NOMO-1 (cell line): ENCODE measurements at regions not wholly inside any gene's neighbourhood (a gene's known extent, or its start where the extent isn't known, plus 50 kb on each side); places are given as distances from the start of the nearest gene placed in this dataset.
"Not testable (repeated sequence)": the region's sequence is repeated elsewhere in the genome, so short reads cannot be mapped to it uniquely, and the experiment has no call there.

Experiments used
- DNase-seq, 2 experiments: peaks; one replicate each; lab custom pipeline; 2025; ENCODE audit not compliant: unreplicated experiment in 2 of 2; lab: John Stamatoyannopoulos, UW

DNA sequence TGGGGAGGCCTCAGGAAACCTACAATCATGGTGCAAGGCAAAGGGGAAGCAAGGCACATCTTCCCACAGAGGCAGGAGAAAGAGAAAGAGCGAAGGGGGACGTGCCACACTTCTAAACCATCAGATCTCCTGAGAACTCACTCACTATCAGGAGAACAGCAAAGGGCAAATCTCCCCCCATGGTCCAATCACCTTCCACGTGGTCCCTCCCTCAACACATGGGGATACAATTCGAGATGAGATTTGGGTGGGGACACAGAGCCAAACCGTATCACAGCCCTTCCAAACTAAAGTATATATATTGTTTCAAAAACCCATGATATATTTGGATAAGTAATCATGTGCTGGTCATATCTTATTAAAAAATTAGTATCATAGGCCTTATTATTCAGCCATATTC lies 437.6 kb downstream of the KCNJ18 start:
- not testable (repeated sequence) for DNase-seq

DNA sequence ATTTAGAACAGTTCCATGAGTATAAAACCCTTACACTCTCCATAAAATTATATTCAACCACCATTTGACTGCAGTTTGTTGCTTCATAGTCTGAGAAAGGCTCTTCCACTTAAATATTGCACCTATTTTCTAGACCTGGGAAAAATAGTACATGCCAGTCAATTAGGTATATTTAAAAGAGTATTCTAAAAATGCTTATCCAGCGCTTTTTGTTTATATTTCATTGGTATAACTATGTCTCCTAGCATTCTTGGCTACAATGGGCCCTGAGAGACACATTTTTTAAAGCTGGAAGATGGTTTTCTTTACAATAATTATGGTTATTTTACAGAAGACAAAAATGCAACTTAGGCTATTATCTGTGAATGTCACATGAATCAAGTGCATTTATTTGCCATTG lies 439.4 kb downstream of the KCNJ18 start:
- DNase-seq: no peak

GRCh38 chr17:22138861-22139469 lies 446.6 kb downstream of the KCNJ18 start:
- no peak for DNase-seq

GRCh38 chr17:22142091-22142490 lies 449.8 kb downstream of the KCNJ18 start:
- DNase-seq: no peak

- DNase-seq: no peak
Observed at GRCh38 chr17:22145605-22146178, 453.4 kb downstream of the KCNJ18 start.

GRCh38 chr17:22158364-22158763 lies 466.0 kb downstream of the KCNJ18 start:
- no peak for DNase-seq

DNA sequence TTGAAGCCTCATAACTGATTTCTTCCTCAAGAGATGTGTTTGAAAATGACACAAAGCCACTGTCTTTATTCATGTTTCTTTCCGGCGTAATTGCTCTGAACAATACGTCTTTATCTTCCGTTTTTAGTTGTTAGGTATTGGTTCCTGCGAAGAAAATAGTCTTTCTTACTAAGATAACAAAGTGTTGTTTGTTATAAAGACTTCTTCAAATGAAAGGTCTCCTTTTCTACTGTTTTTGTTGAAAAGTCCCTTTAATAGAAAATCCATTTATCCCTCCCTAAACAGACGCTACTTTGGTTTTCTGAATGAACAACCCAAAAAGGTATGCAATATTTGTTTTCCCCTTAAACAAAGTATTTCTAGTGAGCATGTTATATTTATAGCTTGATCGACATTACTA lies 469.1 kb downstream of the KCNJ18 start:
- DNase-seq: no peak

DNA sequence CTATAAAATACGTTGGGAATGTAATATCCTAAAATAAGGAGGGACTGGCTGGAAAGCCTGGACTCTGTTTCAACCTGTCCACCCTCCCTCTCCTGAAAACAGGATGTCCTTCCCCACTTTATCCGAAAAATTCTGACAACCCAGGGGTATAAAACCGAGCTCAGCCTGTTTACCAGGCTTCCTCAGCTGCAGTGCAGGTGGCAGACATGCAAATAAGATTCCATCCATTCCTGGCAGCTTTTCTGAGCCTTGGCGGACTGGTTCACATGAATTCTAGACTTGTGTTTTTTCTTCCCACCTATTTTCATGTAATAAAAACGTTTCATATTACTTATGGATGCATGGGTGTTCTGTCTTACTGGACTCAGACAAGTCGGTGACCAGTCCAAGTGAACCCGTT lies 479.3 kb downstream of the KCNJ18 start:
- no peak for DNase-seq

GRCh38 chr17:22193113-22193512 lies 500.8 kb downstream of the KCNJ18 start:
- DNase-seq: no peak

- not testable (repeated sequence) for DNase-seq
Observed at GRCh38 chr17:22200187-22200586, 507.9 kb downstream of the KCNJ18 start.

DNA sequence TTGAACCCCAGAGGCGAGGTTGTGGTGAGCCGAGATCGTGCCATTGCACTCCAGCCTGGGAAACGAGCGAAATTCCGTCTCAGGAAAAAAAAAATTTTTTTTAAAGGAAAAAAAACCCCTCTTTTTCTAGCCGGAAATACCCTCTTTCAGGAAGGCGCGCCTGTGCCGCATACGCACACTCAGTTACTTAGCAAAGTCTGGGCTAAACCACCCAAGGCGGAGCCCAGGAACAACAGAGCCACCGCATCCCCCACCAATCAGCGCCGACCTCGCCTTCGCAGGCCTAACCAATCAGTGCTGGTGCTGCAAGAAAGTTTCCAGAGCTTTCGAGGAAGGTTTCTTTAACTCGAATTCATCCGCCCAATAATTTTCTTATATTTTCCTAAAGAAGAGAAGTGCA lies 510.4 kb downstream of the KCNJ18 start:
- DNase-seq: no peak

DNA sequence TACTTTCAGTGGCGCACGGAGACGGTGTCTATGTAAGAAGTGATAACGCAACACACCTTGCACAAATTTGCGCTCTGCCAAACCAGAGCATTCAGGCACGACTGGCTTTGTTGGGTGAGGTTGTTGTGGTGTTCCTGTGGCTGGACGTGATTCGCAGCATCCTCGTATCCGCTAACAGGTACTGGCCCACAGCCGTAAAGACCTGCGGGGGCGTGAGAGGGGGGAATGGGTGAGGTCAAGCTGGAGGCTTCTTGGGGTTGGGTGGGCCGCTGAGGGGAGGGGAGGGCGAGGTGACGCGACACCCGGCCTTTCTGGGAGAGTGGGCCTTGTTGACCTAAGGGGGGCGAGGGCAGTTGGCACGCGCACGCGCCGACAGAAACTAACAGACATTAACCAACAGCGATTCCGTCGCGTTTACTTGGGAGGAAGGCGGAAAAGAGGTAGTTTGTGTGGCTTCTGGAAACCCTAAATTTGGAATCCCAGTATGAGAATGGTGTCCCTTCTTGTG lies 510.9 kb downstream of the KCNJ18 start:
- DNase-seq: no peak

GRCh38 chr17:22204076-22204475 lies 511.8 kb downstream of the KCNJ18 start:
- not testable (repeated sequence) for DNase-seq

- not testable (repeated sequence) for DNase-seq
Observed at GRCh38 chr17:22210212-22210611, 517.9 kb downstream of the KCNJ18 start.

DNA sequence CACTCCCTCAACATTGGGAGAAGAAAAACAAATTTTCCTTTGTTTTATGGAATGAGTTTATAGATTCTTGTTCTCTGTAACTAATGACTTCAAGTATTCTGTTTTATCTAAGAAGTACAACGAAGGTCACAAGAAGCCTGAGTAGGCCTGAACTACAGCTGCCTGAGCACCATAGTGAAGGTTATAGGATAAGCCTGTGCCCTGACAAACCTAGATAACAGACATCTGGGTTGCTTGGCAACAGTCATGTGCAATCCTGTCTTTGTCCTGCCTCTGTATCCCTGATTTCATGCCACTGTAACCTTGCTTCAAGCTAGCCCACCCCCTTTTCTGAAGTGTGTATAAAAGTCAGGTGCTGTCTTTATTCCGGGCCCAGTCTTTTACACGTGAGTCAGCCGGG lies 520.8 kb downstream of the KCNJ18 start:
- not testable (repeated sequence) for DNase-seq

DNA sequence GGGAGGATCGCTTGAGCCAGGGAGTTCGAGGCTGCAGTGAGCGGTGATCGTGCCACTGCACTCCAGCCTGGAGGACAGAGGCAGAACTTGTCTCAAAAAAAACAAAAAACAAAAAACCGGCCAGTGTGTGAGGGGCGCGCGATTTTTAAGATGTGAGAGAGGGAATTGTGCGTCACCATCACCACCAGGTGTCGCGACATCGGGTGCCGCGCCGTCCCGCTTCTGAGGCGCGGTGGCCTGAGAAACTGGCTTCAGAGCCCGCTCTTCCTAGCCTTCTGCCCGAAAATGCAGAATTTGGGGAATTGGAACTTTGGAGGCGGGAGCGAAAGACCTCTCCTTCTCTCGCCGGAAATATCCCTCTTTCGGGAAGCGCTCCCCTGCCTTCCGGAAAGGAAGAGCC lies 524.8 kb downstream of the KCNJ18 start:
- no peak for DNase-seq

DNA sequence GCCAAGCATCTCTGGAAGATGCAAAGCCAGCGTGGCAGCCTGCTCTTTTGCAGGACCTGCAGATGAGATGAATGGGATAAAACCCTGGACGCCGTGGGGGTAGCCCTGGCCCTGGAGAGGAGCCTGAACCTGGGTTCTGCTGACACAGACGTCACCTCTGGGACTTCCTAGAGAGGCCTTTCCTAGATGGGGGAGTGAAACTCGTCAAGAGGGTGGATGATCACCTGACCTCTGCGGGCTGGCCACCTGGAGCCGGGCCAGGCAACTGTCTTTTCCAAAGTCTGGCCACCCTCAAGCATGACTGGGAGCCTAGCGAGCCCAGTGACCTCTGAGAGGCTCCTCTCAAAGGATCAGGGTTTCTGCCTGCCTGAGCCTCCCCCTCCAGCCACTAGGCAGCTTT lies 529.0 kb downstream of the KCNJ18 start:
- no peak for DNase-seq

- DNase-seq: not testable (repeated sequence)
Observed at GRCh38 chr17:22226477-22226876, 534.2 kb downstream of the KCNJ18 start.

DNA sequence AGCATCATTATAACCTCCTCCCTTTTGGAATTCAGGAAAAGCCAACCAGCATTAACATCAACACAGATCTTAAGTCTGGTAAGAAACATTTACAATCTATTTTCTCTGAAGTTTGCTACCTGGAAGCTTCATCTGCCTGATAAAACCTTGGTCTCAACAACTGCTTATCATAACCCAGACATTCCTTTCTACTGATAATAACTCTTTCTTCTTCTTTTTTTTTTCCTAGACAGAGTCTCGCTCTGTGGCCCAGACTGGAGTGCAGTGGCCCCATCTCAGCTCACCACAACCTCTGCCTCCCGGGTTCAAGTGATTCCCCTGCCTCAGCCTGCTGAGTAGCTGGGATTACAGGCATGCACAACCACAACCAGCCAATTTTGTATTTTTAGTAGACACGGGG lies 534.6 kb downstream of the KCNJ18 start:
- not testable (repeated sequence) for DNase-seq

DNA sequence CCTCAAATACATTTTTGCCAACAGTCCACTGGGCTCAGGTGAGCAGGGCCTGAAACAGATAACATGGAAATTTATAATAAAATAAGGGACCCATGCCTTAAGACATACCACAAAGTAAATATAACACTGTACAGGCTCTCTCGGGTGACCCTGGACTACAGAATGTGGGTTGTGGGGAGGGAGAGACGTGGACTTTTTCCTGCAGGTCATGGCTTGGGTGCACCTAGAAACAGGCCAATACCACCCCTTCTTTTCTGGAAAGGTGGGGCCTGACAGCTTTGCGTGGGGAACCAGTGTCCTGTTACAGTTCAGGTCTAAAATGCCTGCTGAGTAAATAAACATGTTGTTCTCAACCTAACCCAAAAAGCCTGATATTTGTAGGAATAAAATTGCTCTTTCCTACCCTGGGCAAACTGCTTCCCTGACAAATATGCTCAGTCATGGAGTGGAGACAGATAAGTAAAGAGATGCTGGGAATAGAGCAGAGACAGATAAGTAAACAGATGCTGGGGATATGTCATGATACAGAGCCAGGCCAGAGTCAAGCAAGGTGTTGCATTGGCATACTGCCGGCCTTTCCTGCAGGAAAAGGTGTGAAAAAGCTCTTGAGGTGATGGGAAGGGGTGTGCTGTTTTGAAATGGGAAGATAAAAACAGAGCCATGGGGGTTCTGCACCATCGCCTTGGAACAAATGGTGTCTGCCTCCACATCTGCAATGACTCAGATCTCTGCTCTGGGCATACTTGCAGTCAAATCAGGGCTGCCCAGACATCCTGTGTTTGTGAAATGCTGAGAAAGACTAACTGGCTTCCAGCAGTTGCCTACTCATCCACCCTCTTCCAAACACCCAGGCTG lies 535.6 kb downstream of the KCNJ18 start:
- not testable (repeated sequence) for DNase-seq

GRCh38 chr17:22229821-22230220 lies 537.5 kb downstream of the KCNJ18 start:
- DNase-seq: not testable (repeated sequence)

GRCh38 chr17:22233382-22233781 lies 541.1 kb downstream of the KCNJ18 start:
- DNase-seq: no peak
